Astrocyte (in vitro differentiated cells and primary cell): ENCODE measurements at regions not wholly inside any gene's neighbourhood (a gene's known extent, or its start where the extent isn't known, plus 50 kb on each side); places are given as distances from the start of the nearest gene placed in this dataset.

Experiments used
- CTCF ChIP-seq: IDR thresholded peaks from 2 replicates; pipeline ENCODE4 v1.5.1; 2011; ENCODE audit warnings: low read depth, mild to moderate bottlenecking, inconsistent platforms, low read length, moderate library complexity; ENCODE audit not compliant: insufficient read depth
- EZH2 ChIP-seq: IDR thresholded peaks from 2 replicates; pipeline ENCODE4 v1.6.1; 2012; ENCODE audit warnings: mild to moderate bottlenecking, low read length, inconsistent platforms; ENCODE audit not compliant: insufficient read depth

GRCh38 chr1:194795917-194796593 is 1609.6 kb upstream of the B3GALT2 start:
- TF ChIP-seq CTCF (no peak), EZH2 (no peak)
